NCI-H128 (cell line): ENCODE measurements at regions not wholly inside any gene's neighbourhood (a gene's known extent, or its start where the extent isn't known, plus 50 kb on each side); places are given as distances from the start of the nearest gene placed in this dataset.

Experiments
- DNase-seq: peaks from one replicate; lab custom pipeline; 2025; ENCODE audit not compliant: unreplicated experiment; lab: John Stamatoyannopoulos, UW

DNA sequence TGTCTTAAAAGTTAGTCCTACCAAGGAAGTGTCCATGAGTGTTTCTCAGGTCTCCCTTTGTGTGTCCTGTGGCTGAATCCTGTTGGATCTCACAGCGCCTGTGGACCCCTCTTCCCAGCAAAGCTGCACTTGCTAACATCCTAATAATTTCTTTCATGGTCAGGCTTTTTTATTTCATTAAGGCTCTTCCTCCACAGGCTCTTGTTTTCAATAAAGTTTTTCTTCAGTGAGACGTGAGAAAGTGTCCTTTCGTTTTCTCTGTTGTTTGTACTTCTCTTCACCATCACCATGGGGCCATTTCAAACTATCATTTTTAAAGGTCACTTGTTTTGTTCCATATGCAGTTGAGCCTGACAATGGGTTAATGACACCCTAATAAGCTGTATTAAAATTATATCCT lies 231.5 kb downstream of the LMO4 start:
- no peak for DNase-seq

DNA sequence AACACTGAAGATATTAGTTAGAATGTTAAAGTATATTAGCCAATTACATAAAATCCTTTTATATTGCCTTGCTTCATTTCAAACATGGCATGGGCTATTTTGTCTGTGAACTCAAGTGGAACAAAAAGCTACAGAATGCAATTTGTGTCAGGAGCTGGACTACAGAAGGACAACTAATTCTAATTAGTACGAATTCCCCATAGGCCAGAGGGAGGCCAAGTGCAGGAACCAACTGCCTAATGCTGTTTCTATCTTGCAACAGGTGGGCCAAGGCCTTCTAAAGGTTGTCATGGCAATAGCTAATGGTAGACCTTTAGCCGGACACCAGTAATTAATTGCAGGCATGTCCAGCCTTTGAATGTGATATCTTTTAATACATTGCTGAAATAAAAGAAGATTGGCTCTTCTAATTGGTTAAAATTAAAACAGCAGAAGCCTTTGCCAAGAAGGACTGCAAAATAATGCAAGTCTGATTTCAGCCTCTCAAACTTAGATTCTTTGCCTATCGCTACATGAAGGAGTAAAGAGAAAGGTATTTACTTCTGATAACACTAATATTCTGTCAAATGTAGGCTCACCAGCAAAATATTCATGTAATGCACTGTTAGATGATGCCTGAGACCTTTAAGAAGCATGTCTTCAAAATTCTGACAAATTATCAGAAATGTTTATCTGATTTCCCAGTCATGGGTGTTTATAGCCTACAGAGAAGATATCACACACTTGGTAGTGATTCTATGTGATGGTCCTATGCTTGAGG lies 232.1 kb downstream of the LMO4 start:
- no peak for DNase-seq

DNA sequence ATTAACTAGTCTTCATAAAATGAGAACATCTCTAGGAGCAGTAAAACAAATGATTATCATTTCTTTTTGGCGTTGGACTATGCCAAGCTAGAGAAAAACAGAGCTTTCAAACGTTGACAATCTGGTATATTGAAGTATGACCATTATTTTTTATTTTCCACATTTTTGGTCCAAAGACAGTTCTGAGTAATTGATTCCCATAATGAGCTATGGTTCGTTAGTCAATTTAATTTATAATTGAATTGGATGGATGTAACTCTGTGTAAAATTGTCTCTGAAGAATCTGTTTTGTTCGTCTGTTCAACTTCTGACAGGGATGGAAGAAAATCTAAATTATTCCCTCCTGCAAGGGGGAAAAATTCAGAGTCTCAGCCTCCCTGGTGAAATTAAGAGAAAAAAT lies 234.5 kb downstream of the LMO4 start:
- no peak for DNase-seq

DNA sequence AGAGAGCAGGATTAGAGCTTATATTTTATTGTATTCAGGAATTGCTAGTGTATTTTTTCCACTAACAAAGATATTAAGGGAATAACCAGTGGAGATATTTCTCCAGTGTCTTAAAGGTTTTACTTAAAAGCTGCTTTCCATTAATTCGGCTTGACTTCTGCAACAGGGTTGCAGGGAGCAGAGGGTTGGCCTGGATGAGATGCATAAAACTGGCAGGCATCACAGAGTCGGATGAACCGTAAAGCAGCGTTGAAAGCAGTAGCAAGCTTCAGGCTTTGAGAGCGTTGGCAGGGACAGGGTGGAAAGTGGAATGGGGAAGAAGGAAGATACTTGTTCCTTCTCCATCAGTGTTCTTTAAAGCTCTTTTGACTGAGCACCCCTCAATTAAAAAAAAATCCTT lies 237.2 kb downstream of the LMO4 start:
- no peak for DNase-seq

DNA sequence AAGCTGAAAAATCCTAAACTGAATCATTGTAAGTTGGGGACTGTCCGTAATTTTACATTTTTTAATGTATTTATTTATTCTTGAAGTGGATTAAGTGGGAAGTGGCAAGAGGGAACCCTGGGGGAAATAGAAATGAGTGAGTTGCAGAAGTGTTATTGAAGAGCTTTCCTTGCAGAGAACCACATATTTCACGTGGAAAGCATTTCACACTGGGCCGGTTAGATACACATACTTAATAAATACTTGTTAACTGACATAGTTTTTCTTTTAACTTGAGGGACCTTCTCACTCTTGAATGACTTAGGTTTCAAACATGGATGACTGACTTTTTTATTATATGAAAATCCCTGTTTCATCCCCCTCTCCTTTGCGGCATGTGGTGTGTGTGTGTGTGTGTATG lies 239.3 kb downstream of the LMO4 start:
- no peak for DNase-seq

DNA sequence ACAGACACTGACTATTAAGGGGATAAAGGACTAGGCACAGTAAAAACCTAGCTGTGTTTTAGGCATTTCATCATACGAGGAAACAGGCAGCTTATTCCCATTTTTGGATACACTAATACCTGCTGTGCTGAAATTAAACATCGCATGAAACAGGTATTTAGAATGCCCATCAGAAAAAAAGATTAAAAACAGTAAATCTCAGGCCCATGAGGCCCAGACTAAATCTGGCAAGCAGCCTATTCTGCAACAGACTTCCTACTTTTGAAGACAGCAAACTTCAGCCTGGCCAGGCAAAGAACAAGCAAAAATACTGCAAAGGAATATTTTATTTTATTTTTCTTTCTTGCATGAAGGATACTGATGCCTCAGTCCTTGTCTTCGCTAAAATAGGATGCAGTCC lies 240.2 kb downstream of the LMO4 start:
- DNase-seq: no peak

DNA sequence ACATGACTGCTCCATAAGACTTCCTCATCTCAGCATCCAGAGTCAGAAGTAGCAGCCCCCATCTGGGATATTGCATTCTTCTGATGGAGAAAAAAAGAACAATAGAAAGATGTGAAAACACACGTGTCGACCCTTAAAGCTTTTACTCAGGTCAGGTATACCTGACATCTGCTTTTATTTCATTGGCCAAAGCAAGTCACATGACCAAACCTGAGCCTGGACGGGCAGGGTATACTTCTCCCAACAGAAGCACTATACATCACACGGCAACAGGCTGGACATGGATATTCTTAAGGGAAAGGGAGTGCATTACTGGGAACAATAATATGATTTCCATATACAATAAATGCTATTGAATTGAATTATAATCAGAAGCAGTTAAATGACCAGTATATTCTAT lies 243.3 kb downstream of the LMO4 start:
- DNase-seq: no peak

DNA sequence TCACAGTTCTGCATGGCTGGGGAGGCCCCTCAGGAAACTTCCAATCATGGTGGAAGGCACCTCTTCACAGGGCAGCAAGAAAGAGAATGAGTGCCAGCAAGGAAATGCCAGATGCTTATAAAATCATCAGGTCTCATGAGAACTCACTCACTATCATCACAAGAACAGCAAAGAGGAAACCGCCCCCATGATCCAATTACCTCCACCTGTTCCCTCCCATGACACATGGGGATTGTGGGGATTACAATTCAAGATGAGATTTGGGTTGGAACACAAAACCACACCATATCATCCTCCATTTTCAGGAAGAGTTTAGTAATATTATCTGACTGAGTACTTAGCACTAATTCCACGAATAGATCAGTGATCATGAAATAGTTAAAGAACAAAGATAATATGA lies 244.2 kb downstream of the LMO4 start:
- no peak for DNase-seq

DNA sequence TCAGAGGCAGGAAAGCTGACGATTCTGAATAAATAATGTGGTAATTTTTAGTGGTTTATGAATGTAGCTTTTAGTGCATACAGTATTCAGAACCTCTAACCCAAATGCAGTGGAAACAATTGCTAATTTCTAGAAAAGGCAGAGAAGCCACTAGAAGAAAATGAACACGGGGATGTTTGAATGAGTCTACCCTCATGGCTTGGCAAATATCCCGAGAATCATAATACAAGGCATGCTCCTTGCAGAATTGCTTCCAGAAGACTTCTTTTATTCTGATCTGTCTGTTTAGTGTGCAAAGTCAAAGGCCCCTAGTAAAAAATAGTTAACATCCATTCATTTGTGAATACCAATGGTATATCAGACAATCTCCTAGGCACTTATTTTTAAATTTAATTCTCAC lies 246.8 kb downstream of the LMO4 start:
- no peak for DNase-seq

DNA sequence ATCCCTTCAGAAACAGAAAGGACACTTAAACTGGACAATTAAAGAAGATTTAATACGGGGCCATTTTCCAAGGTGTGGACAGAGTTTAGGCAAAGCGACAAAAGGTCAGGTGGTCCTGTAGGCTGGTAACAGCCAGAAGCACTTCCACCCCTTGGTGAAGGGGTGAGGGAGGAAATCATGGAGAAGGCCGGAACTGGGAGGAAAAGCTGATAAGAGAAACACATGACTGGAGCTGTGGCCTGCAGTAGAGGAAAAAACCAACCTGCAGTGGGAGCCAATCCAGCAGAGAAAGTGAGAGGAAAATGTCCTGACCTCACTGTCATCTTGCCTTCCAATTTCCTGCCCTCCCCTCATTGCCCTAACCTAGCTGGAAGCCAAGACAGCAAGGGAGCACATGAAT lies 249.8 kb downstream of the LMO4 start:
- DNase-seq: no peak

DNA sequence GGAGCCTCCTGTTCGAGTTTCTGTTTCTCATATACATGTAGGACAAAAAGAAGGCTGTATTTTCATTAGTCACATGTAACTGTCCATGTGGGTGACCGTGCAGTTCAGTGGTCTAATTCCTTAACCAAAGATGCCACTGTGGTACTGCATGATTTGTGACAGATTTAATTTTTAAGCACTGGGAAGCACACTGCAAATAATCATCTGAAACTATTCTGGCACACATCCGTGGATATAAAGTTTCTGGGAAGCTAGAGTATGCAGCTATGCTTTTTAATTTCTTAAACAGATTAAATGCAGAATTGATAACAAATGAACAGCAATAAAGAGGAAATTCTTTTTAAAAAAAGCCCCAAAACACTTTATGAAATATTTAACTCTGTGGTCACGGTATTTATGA lies 254.8 kb downstream of the LMO4 start:
- no peak for DNase-seq

DNA sequence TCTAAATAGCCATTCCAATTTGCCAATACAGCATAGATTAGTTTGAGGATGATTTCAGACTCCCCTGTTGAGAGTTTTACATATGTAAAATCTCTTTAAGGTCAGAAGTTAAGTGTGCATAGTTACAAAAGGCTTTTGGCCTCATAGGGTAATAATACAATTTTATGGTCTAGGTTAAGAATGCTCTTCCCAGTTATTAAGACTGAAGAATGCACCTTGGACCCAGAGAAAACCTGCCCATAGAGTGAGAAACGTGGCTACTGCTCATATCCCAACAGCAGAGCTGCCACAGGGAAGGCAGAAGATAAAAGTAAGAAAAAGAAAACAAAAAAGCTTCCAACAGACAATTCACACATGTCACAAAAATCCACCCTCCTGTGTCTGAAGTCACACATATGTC lies 255.9 kb downstream of the LMO4 start:
- no peak for DNase-seq

DNA sequence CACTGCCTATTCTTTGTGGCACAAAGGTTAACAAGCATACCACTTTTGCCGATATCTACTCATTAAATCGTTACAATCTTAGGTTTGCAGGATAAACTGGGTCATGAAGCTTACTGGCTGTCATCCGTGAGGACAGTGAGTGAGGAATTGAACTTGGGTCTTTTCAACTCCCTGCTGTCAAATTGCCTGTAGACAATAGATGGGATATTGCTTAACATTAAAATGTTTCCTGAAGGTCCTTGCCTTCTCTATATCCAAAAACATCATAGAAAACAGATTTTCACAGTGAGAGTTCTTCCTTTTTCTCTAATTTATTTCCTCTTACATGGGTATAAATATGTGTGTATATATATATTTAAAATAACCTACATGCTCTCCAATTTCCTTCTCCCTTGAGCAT lies 257.8 kb downstream of the LMO4 start:
- no peak for DNase-seq

DNA sequence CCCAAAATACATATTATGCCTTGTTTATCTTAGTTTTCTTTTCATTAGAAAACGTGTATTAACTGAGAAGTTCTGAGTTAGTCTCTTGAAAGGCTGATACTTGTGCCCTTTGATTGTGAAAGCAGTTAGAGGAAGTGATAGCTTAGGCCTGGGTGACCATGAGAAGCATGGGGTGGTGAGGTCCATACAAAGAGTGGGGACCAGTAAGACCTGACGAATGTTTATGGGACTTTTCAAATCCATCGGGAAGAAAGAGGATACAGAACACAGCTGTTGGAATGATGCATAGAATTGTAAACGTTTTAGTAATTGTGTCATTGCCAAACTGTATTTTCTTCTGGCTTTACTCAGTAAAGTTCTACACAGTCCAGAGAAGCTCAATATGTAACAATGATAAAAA lies 259.8 kb downstream of the LMO4 start:
- DNase-seq: no peak

DNA sequence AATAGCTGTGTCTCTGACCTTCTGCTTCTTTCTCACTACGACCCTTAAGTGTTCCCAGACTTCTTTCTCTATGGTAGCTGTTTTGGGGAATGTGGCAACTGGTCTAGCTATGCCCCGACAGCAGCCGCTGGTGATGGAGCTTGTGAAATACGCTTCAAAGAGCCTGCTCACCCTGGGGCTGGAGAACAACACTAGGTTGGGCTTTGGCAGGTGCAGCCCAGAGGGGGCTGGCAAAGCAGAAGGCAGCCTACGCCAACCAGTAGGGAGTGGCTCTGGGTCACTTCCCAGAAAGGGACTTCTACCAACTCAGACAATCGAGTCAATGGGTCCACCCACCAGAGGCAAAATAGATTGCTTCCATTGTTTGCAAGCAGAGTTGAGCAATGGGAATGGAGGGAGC lies 262.8 kb downstream of the LMO4 start:
- DNase-seq: no peak

DNA sequence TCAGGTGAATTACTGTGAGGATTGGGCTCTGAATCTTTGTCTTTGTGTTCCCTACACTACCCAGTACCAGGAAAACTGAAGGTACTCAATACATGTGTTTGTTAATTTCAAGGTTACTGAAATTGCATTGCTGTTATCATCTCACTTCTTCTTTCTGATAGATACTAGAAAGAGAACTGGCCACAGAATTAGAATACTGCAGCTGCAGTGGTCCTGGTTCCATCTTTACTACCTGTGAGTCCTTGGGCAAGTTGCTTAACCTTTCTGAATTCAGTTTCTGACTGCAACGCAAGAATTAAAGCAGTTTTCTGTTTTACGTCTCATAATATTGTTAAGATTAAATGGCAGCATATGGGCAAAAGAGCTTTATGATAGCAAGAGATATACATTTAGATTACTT lies 263.5 kb downstream of the LMO4 start:
- DNase-seq: no peak

DNA sequence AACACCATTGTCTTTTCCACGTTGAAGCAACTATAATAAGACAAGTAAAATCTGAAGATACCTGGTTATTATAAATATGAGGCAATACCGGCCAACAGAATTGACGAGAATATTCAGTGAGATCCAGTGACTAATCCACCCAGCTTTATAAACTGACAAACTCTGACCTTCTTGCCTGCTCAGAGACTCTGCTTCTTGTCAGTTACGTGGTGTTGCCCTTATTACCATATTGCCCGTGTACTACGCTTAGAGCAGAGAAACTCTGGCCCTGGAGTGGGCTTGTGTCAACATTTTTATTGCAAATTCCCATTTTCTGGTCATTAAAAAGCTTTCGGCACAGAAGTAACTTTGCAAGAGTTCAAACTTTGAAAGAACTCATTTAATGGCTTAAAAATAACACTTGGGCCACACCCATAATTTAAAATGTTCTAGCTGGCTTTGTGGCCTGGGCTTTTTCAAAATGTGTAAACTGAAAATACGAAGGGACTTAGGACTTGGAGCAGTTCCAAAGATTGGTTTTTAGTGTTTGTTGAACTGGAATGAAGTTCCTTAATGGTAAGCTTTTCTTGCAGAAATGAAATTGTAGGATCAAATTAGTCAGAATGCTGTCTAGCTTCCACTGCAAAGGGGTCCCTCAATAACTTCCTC lies 266.2 kb downstream of the LMO4 start:
- no peak for DNase-seq

DNA sequence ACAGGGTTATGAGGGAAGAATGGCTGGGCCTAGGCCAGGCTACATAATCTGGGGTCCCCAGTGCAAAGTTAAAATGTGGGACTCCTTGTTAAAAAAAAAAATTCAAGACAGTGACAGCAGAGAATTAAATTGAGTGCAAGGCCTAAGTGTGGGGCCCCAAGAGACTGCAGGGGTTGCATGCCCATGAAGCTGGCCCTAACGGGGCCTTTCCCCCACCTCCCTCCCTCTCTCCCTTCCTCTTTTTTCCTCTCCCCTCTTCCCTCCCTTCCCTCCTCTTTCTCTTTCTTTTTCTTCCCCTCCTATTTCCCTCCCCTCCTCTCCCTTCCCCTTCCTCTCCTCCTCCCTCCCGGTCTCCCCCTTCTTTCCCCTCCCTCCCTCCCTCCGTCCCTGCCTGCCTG lies 266.7 kb downstream of the LMO4 start:
- no peak for DNase-seq

DNA sequence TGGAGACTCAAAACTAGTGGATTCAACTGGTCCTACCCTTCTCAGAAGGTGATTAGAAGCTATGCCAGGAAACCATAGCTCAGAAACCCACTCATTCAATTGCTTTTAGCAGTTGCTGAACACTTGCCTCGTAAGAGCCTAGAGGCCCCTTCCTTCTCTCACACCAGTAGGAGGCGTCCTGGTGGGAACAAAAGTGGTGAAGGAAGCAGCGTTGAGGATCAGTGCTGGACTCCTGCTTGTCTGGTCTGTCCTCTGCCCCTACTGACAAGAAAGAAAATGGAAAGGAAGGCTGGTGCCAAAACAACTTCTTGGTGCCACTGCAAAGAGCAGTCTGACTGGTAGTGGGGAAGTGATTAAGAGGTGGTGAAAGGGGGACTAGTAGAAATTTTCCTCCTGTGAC lies 269.7 kb downstream of the LMO4 start:
- no peak for DNase-seq

DNA sequence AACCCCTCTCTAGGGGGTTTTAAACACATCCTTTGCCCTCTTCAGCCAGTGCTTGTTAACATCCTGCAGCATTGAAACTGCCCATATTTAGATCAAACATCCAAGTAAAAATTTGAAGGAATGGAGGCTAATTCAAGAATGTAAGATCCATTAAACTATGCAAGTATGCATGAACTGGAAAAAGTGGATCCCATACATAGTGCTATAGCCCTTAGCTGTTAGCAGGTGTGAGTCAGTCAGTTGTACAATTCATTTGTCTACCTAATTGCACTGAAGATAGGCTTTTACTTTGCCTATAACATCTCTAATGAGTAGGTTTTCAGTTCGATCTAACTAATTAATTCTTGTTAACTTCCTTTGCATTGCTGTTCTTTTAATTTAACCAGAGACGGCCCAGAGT lies 270.9 kb downstream of the LMO4 start:
- no peak for DNase-seq

DNA sequence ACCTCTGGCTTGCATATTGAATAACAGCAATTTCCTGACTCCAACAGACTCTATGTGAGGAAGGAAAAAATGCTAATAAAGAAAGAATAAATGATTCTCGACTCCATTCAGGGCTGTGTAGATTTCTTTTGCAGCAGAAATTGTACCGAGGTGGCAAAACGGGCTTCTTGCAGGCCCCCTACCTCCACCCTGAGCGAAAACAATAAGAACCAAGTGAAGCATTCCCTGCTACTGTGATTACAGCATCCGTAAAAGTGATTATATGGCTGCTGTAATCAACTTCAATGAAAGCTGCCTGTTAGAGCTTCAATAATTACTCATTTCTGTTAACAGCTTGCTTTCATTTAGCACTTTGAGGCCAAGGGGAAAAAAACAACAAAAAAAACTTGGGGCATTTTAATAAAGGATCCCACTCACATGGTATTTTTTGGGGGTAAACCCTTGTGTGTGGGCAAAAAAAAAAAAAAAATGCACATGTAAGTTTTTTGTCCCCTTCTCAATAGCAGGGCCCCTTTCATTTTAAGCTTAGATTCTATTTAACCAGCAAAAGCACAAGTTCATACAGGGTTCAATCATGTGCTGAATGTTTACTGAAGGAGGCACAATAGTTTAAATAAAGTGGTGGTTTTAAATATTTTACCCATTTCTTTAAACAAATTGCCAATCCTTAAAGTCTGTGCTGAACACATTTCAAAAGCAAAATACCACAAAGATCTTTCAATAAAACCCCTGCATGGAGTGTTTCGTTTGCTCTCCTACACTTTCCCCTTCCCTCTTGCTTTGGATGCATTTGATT lies 271.6 kb downstream of the LMO4 start:
- no peak for DNase-seq

DNA sequence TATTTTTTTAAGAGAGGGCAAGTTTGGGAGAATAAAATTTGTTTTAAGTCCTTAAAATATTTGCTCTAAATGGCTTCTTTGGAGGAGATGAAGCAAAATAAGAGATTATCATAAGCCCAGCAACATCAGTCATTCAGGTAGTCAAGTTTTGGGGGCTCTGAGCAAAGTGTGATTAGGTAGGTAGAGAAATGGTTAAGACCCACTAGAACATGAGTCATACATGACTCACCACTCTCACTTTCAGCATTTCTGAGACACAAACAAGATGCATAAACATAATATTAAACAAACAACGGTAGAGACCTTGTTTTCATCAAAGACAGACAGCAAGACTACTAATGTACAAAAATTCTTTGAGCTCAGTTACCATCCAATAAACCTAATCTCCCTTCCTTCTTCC lies 272.2 kb downstream of the LMO4 start:
- DNase-seq: no peak
